ENCODE measurements at regions not wholly inside any gene's neighbourhood (a gene's known extent, or its start where the extent isn't known, plus 50 kb on each side); places are given as distances from the start of the nearest gene placed in this dataset.

DNA sequence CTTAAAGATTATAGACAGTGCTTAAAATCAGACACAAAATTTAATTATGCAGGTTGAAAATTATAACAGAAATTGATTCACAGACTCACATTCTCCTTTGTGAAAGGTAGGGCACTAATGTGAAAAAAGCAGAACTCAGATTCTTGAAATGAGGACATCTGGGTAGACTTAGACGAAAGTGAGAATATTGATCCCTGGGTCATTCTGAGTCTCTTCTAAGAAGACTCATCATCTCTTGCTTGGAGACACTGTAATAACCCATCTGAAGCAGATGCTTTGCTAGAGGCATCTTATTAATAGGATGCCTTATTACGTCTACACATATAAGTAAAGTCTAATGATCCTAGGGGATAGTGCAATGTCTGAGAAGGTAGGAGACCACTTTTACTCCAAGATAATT is 274.4 kb downstream of the HINT1 start:
- no peak for TF ChIP-seq POLR2AphosphoS5 (IDR thresholded peaks at IDR 0.05; ENCODE audit: low read depth, low read length)
- no peak for TF ChIP-seq POLR2A (IDR thresholded peaks at IDR 0.05; ENCODE audit: low read depth, low read length)
